ENCODE measurements at regions not wholly inside any gene's neighbourhood (a gene's known extent, or its start where the extent isn't known, plus 50 kb on each side); places are given as distances from the start of the nearest gene placed in this dataset.

DNA sequence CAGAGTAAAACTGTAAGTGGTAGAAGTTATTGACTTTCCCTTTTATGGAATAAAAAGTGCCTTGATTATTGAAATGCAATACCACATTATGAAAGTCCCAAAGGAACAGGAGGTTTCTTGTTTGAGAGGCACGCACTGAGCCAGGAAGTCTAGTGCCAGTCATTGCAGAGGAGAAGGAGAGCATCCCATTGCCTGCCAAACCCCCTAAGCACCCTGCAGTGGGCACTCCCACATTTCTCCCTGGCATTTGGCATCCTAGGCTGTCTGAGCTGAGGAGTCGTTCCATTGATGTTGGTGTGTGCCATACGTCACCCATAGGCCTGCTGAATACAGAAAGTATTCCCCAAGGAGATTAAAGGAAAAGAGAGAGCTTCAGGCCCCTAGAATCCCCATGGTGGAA is 85.7 kb upstream of the MBNL2 start:
- TF ChIP-seq, protein P1, sequence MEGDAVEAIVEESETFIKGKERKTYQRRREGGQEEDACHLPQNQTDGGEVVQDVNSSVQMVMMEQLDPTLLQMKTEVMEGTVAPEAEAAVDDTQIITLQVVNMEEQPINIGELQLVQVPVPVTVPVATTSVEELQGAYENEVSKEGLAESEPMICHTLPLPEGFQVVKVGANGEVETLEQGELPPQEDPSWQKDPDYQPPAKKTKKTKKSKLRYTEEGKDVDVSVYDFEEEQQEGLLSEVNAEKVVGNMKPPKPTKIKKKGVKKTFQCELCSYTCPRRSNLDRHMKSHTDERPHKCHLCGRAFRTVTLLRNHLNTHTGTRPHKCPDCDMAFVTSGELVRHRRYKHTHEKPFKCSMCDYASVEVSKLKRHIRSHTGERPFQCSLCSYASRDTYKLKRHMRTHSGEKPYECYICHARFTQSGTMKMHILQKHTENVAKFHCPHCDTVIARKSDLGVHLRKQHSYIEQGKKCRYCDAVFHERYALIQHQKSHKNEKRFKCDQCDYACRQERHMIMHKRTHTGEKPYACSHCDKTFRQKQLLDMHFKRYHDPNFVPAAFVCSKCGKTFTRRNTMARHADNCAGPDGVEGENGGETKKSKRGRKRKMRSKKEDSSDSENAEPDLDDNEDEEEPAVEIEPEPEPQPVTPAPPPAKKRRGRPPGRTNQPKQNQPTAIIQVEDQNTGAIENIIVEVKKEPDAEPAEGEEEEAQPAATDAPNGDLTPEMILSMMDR (IDR thresholded peaks at IDR 0.05 in 8 of 11, conservative IDR thresholded peaks at IDR 0.05 in 3 of 11): no peak
- TF ChIP-seq POLR2A (IDR thresholded peaks at IDR 0.05) (no peak), POLR2AphosphoS5 (IDR thresholded peaks at IDR 0.05) (no peak)

Data from spleen (tissue), 7 donors.